Thyroid gland (tissue), 4 donors: ENCODE measurements at regions not wholly inside any gene's neighbourhood (a gene's known extent, or its start where the extent isn't known, plus 50 kb on each side); places are given as distances from the start of the nearest gene placed in this dataset.

ENCODE experiments used
- DNase-seq, 2 donors: peaks; one replicate each; pipeline ENCODE4 v3.0.0-alpha.2; 2019
- H3K27ac ChIP-seq, 3 donors: fragments of 200-600 bp; sonication (generic); 1 replicate in 2 of 3; 2 replicates in 1 of 3; pipeline ENCODE4 v1.5.1; 2016 to 2019; ENCODE audit warnings: mild to moderate bottlenecking in 1 of 3, moderate library complexity in 1 of 3
- H3K27me3 ChIP-seq: fragments of 200-600 bp; sonication (generic); one replicate; pipeline ENCODE4 v1.5.1; 2019
- H3K36me3 ChIP-seq, 2 donors: fragments of 200-600 bp; sonication (generic); one replicate each; pipeline ENCODE4 v1.5.1; 2016 to 2019
- H3K4me1 ChIP-seq, 2 donors: fragments of 200-600 bp; sonication (generic); one replicate each; pipeline ENCODE4 v1.5.1; 2017 to 2019
- H3K4me3 ChIP-seq, 3 donors: fragments of 200-600 bp; sonication (generic); replicated peaks in 1 of 3; 1 replicate in 2 of 3; 2 replicates in 1 of 3; pipeline ENCODE4 v1.5.1; 2016; ENCODE audit warnings: mild to moderate bottlenecking in 1 of 3
- H3K9me3 ChIP-seq: fragments of 200-600 bp; sonication (generic); one replicate; pipeline ENCODE4 v1.5.1; 2017
- CTCF ChIP-seq, 6 experiments: fragments of 200-600 bp in 3 of 6; fragments of 450-650 bp in 3 of 6; sonication (generic) in 3 of 6; IDR thresholded peaks; one replicate each; pipeline ENCODE4 v1.5.1; 2016 to 2019; ENCODE audit warnings: antibody characterized with exemption in 6 of 6, mild to moderate bottlenecking in 2 of 6, inconsistent platforms in 1 of 6, moderate library complexity in 1 of 6
- POLR2A ChIP-seq, 2 donors: fragments of 450-650 bp; IDR thresholded peaks; one replicate each; pipeline ENCODE4 v1.6.1; 2017; ENCODE audit warnings: antibody characterized with exemption in 2 of 2, mild to moderate bottlenecking in 2 of 2, moderate library complexity in 1 of 2
- WGBS, 2 donors: methylation state at CpG; one replicate each; pipeline ENCODE4 v1.1.5; 2017; 5-methylcytosine and 5-hydroxymethylcytosine counted together
- intact Hi-C: fragments of 100-400 bp; cut with DNase I; formaldehyde crosslinking; loops from one replicate; pipeline ENCODE4 v1.15.1; 2023

GRCh38 chrY:19122450-19122849 lies 348.9 kb upstream of the HSFY2 start:
- DNase-seq: no peak
- intact Hi-C loops: no loop called here
- Histone ChIP-seq H3K27me3 (no peaks in the 10 kb centered on the region), H3K4me1 (no peaks in the 10 kb centered on the region), H3K9me3 (no peaks in the 10 kb centered on the region), H3K27ac (no peak overlapping the region), H3K36me3 (no peaks in the 10 kb centered on the region), H3K4me3 (no peak overlapping the region)
- TF ChIP-seq POLR2A (IDR thresholded peaks at IDR 0.05) (no peak), CTCF (IDR thresholded peaks at IDR 0.05) (no peak)

- Histone ChIP-seq H3K4me1 (no peaks in the 10 kb centered on the region), H3K4me3 (no peak overlapping the region), H3K27me3 (no peaks in the 10 kb centered on the region), H3K9me3 (no peaks in the 10 kb centered on the region), H3K36me3 (no peaks in the 10 kb centered on the region), H3K27ac (no peak overlapping the region)
- WGBS, 2 donors: 74 to 80% methylated on average over 3 of the region's 3 CpGs
- intact Hi-C loops: no loop called here
- no peak for DNase-seq
- no peak for TF ChIP-seq CTCF (IDR thresholded peaks at IDR 0.05)
- no peak for TF ChIP-seq POLR2A (IDR thresholded peaks at IDR 0.05)
Observed at GRCh38 chrY:19098349-19098748, 324.8 kb upstream of the HSFY2 start.

- no peak for TF ChIP-seq CTCF (IDR thresholded peaks at IDR 0.05)
- TF ChIP-seq POLR2A (IDR thresholded peaks at IDR 0.05): no peak
- Histone ChIP-seq H3K4me3 (no peak overlapping the region), H3K9me3 (no peaks in the 10 kb centered on the region)
Observed at GRCh38 chrY:19095460-19095859, 321.9 kb upstream of the HSFY2 start.

GRCh38 chrY:19083006-19083405 lies 309.5 kb upstream of the HSFY2 start:
- Histone ChIP-seq H3K36me3 (no peaks in the 10 kb centered on the region), H3K9me3 (no peaks in the 10 kb centered on the region), H3K27me3 (no peaks in the 10 kb centered on the region), H3K27ac (no peak overlapping the region), H3K4me3 (no peak overlapping the region), H3K4me1 (no peaks in the 10 kb centered on the region)
- no peak for DNase-seq
- WGBS, 2 donors: 95 to 100% methylated on average over 2 of the region's 2 CpGs
- intact Hi-C loops: no loop called here
- no peak for TF ChIP-seq CTCF (IDR thresholded peaks at IDR 0.05)
- no peak for TF ChIP-seq POLR2A (IDR thresholded peaks at IDR 0.05)

More at GRCh38 chrY:19095460-19095859, 321.9 kb upstream of the HSFY2 start:
- intact Hi-C loops: no loop called here
- no peaks in the 10 kb centered on the region for H3K36me3 ChIP-seq
- no peak for DNase-seq
- no peak overlapping the region for H3K27ac ChIP-seq
- no peaks in the 10 kb centered on the region for H3K27me3 ChIP-seq
- no peaks in the 10 kb centered on the region for H3K4me1 ChIP-seq

- intact Hi-C loops: no loop called here
- Histone ChIP-seq H3K36me3 (no peaks in the 10 kb centered on the region), H3K4me3 (no peak overlapping the region), H3K4me1 (no peaks in the 10 kb centered on the region), H3K27ac (no peak overlapping the region), H3K27me3 (no peaks in the 10 kb centered on the region), H3K9me3 (no peaks in the 10 kb centered on the region)
- peak; percentile 38 to 47 for DNase-seq
- TF ChIP-seq CTCF (IDR thresholded peaks at IDR 0.05) (peak in 1 of 6 experiments; percentile 7), POLR2A (IDR thresholded peaks at IDR 0.05) (no peak)
- 32% methylated on average over 5 of the region's 37 CpGs; no CpG with 5 or more reads in 1 of the 2 donors for WGBS, 2 donors
Observed at GRCh38 chrY:19077698-19078113, 304.2 kb upstream of the HSFY2 start.
